ENCODE measurements at regions not wholly inside any gene's neighbourhood (a gene's known extent, or its start where the extent isn't known, plus 50 kb on each side); places are given as distances from the start of the nearest gene placed in this dataset.

DNA sequence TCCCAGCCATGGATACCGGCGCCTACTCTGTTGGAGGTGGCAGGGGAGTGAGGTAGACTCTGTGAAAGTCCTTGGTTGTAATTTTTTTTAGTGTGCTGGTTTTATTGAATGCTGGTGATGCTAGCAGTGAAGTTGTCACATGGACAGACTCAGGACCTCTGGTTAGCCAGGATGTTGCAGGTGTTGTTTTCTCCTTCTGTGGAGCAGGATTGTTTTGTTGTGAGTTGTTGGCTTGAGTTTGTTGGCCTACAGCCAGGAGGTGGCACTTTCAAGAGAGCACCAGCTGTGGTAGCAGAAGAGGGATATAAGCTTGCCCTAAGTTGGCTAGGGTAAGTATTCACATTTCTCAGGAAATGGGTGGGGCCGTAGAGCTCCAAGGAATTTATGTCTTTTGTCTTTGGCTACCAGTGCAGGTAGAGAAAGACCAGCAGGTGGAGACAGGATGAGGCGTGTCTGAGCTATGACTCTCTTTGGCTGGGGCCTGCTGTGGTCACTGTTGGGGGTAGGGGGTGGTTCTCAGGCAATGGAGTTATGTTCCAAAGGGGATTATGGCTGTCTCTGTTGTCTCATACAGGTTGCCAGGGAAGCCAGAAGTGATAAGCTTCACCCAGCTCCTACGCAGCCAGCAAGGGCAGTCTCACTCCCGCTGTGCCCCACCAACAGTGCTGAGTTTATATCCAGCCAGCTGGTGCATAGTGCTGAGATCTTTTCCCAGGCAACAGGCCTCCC, 248.7 kb downstream of the TAF11L14 start:
- no peak for DNase-seq (ENCODE audit: low read depth in 4 of 4, low spot score in 3 of 4)

- DNase-seq (ENCODE audit: low read depth in 4 of 4, low spot score in 3 of 4) = no peak
Observed at GRCh38 chr5:17888155-17888554, 253.9 kb downstream of the TAF11L14 start.

GRCh38 chr5:17890501-17890900, 256.2 kb downstream of the TAF11L14 start:
- DNase-seq (ENCODE audit: low read depth in 4 of 4, low spot score in 3 of 4) = no peak

- DNase-seq (ENCODE audit: low read depth in 4 of 4, low spot score in 3 of 4) = no peak
Observed at GRCh38 chr5:17891881-17892280, 257.6 kb downstream of the TAF11L14 start.

GRCh38 chr5:17893026-17893635, 258.9 kb downstream of the TAF11L14 start:
- no peak for DNase-seq (ENCODE audit: low read depth in 4 of 4, low spot score in 3 of 4)

DNA sequence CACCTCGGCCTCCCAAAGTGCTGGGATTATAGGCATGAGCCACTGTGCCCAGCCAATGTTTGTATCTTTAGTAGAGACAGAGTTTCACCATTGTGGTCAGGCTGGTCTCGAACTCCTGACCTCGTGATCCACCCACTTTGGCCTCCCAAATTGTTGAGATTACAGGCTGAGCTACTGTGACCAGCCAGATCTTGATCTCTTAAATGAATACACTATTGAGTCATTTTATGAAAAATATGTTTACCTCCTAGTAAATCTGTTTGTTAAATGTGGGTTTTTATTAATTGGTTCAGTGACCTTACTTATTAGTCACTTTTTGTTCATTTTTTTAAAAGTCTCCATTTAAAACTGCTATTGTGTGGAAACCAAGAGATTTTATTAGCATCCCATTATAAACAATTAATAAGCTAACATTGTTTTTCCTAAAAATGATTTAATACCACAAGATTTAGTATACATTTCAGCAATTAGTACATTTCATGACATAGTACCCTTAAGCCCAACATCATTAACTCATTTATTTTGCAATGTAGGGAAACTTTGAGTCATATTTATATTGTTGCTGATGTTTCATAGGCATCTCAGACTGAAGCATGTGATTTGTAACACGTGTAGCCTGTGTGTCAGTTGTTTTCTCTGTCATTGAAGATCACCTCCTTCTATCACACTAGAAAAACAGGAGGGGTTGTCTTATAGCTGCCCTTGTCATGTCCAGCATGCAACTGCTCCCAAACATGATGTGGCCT, 261.2 kb downstream of the TAF11L14 start:
- DNase-seq (ENCODE audit: low read depth in 4 of 4, low spot score in 3 of 4) = no peak

DNA sequence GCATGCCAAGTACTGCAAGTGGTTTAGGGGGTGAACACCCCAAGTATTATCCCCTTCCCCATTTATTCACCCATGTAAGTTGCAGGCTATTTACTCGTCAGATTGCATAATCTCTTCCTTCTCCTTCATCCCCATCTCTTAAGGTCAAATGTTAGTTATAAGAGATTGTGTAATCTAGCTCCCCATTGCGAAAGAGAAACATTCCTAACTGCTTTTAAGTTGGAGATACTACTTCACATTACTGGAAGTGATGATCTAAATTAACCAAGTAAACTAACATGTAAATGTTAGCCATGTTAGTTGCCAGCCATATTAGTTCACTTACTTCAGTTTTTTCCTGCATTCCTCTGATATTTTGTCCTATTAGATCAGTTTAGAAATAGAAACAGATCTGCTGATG, 262.3 kb downstream of the TAF11L14 start:
- DNase-seq (ENCODE audit: low read depth in 4 of 4, low spot score in 3 of 4) = no peak

DNA sequence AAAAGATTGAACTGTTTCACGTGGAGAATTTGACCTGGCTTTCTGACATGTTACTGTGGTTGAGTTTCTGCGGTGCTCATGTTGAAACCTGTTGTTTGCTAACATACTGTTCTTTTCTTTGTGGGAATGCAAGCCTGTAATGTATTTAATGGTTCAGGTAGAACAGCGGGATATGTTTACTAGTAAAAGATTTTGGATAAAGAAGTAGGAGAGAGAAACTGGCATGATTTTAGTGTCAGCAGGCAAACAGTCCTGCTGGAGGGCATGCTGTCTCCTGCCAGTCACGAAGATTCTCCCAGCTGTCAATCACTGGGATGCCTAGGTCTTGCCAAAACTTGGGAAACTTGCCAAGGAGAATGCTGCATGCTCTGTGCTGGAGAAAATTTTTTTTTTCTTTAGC, 263.5 kb downstream of the TAF11L14 start:
- DNase-seq (ENCODE audit: low read depth in 4 of 4, low spot score in 3 of 4) = no peak

- no peak for DNase-seq (ENCODE audit: low read depth in 4 of 4, low spot score in 3 of 4)
Observed at GRCh38 chr5:17898766-17899165, 264.5 kb downstream of the TAF11L14 start.

GRCh38 chr5:17907094-17907493, 272.8 kb downstream of the TAF11L14 start:
- no peak for DNase-seq (ENCODE audit: low read depth in 4 of 4, low spot score in 3 of 4)

- DNase-seq (ENCODE audit: low read depth in 4 of 4, low spot score in 3 of 4) = no peak
Observed at GRCh38 chr5:17910318-17910717, 276.1 kb downstream of the TAF11L14 start.

GRCh38 chr5:17912794-17913193, 278.5 kb downstream of the TAF11L14 start:
- no peak for DNase-seq (ENCODE audit: low read depth in 4 of 4, low spot score in 3 of 4)

DNA sequence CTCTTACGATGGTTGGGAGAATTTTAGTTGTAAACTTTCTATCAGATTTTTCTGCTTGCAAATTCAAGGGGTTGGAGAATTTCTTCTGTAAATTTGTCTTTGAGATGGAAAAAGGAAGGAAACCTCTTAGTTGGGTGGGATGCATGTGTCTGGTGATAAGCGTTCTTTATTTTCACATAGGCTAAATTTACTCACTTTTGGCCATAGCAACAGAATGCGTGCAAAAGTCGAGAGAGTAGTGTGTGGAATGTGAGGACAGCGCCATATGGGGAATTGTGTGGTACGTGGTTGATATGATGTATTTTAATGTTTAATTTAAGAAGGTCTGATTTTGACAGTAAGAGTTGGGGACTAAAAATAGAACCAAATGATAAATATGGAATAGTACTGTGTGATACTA, 282.2 kb downstream of the TAF11L14 start:
- no peak for DNase-seq (ENCODE audit: low read depth in 4 of 4, low spot score in 3 of 4)

GRCh38 chr5:17917465-17917864, 283.2 kb downstream of the TAF11L14 start:
- DNase-seq (ENCODE audit: low read depth in 4 of 4, low spot score in 3 of 4) = no peak

DNA sequence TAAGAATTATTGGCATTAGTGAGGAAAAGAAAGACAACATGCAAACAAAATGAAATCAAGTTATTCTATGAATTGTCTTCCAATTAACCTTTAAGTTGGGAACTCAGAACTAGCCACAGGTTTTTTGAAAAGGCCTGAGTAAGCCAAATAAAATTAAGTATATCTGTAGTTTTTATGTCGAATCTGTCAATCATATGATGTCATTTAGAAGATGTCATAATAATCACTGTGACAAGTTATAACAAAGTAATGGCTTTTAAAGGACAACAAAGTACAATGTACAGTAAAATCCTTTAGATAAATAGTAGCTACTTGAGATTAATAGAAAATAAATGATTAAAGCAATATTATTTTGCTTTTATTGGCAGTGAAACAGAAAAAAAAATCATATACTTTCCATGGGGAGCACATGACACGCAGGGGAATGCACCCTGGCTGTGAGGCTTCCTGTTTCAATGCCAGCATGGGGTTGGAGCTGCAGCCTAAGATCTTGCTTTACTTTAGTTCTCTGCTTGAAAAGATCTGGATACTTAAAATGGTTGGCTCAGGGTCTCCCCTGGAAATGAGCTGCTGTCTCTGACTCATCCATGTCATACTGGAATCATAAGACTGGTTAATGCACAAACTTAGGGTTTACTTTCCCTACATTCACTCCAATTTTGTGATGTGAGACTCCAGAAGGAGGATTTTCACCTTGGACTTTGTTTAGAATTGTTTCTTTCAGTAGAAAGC, 284.3 kb downstream of the TAF11L14 start:
- DNase-seq (ENCODE audit: low read depth in 4 of 4, low spot score in 3 of 4) = no peak

DNA sequence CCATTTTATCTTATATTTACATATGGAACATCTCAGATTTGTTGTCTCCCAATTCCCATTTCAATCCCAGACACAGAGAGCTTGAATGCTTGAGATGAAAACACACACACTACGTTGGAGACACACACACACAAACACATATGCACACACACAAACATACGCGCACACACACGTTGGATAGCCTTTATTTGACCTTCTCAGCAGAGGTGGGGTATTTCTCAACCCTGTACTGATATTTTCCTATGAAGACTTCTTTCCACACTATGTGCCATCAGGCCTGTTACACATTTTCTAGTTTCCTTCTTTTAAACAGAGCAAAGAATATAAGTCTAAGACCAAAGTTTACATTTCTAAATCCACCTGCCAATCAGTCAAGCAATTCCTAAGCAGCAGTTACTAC, 291.0 kb downstream of the TAF11L14 start:
- DNase-seq (ENCODE audit: low read depth in 4 of 4, low spot score in 3 of 4) = no peak

DNA sequence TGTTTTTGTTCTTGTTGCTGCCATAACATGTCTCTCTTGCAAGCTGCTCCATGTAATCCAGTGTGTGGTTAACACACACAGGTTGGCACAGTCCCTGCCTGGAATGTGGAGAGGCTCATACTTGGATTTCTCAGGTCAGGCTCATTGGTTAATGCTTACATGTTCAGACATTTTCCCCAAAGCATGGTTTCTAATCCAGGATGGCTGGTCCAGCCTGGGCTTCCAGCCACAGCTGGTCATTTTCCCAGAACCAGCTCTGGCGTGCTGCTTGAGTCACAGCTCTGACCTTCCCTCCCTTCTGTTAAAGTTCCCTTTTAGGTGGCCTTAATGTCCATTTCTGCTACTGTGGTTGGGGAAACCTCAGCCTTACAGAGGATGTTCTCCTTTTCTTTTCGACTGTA, 294.3 kb downstream of the TAF11L14 start:
- DNase-seq (ENCODE audit: low read depth in 4 of 4, low spot score in 3 of 4) = no peak

DNA sequence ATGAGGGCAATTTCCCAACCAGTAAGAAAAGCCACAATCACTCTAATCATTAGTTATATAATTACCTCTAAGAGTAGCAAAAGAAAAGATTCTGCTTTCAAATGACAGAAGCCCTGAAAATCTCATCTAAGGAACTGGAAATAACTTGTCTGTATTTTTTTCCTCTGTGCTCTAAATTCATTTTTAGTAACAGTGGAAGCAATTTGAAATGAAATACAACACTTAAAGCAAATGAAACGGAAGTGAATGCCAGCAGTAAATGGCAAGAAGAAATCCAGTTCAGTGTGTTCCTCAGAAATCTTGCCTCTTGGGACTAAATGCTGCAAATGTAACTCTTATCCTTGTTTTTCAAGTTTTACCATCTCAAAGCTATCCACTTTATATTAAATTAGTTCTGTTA, 294.9 kb downstream of the TAF11L14 start:
- DNase-seq (ENCODE audit: low read depth in 4 of 4, low spot score in 3 of 4) = no peak

- no peak for DNase-seq (ENCODE audit: low read depth in 4 of 4, low spot score in 3 of 4)
Observed at GRCh38 chr5:17930346-17930745, 296.1 kb downstream of the TAF11L14 start.

- DNase-seq (ENCODE audit: low read depth in 4 of 4, low spot score in 3 of 4) = no peak
Observed at GRCh38 chr5:17944046-17944445, 309.8 kb downstream of the TAF11L14 start.

GRCh38 chr5:17947029-17947428, 312.8 kb downstream of the TAF11L14 start:
- DNase-seq (ENCODE audit: low read depth in 4 of 4, low spot score in 3 of 4) = no peak
